ENCODE measurements at regions not wholly inside any gene's neighbourhood (a gene's known extent, or its start where the extent isn't known, plus 50 kb on each side); places are given as distances from the start of the nearest gene placed in this dataset.

GRCh38 chr2:239887604-239888003 is 137.5 kb downstream of the NDUFA10 start:
- TF ChIP-seq, protein P1, sequence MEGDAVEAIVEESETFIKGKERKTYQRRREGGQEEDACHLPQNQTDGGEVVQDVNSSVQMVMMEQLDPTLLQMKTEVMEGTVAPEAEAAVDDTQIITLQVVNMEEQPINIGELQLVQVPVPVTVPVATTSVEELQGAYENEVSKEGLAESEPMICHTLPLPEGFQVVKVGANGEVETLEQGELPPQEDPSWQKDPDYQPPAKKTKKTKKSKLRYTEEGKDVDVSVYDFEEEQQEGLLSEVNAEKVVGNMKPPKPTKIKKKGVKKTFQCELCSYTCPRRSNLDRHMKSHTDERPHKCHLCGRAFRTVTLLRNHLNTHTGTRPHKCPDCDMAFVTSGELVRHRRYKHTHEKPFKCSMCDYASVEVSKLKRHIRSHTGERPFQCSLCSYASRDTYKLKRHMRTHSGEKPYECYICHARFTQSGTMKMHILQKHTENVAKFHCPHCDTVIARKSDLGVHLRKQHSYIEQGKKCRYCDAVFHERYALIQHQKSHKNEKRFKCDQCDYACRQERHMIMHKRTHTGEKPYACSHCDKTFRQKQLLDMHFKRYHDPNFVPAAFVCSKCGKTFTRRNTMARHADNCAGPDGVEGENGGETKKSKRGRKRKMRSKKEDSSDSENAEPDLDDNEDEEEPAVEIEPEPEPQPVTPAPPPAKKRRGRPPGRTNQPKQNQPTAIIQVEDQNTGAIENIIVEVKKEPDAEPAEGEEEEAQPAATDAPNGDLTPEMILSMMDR (IDR thresholded peaks at IDR 0.05; ENCODE audit: insufficient read depth, low read length) = no peak
- TF ChIP-seq, protein P2, sequence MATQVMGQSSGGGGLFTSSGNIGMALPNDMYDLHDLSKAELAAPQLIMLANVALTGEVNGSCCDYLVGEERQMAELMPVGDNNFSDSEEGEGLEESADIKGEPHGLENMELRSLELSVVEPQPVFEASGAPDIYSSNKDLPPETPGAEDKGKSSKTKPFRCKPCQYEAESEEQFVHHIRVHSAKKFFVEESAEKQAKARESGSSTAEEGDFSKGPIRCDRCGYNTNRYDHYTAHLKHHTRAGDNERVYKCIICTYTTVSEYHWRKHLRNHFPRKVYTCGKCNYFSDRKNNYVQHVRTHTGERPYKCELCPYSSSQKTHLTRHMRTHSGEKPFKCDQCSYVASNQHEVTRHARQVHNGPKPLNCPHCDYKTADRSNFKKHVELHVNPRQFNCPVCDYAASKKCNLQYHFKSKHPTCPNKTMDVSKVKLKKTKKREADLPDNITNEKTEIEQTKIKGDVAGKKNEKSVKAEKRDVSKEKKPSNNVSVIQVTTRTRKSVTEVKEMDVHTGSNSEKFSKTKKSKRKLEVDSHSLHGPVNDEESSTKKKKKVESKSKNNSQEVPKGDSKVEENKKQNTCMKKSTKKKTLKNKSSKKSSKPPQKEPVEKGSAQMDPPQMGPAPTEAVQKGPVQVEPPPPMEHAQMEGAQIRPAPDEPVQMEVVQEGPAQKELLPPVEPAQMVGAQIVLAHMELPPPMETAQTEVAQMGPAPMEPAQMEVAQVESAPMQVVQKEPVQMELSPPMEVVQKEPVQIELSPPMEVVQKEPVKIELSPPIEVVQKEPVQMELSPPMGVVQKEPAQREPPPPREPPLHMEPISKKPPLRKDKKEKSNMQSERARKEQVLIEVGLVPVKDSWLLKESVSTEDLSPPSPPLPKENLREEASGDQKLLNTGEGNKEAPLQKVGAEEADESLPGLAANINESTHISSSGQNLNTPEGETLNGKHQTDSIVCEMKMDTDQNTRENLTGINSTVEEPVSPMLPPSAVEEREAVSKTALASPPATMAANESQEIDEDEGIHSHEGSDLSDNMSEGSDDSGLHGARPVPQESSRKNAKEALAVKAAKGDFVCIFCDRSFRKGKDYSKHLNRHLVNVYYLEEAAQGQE (IDR thresholded peaks at IDR 0.05; ENCODE audit: insufficient replicate concordance, low read depth) = no peak
- TF ChIP-seq POLR2AphosphoS5 (IDR thresholded peaks at IDR 0.05; ENCODE audit: low read depth) (no peak), GABPA (IDR thresholded peaks at IDR 0.05; ENCODE audit: low read depth) (no peak)
